Karpas-422 (cell line): ENCODE measurements at regions not wholly inside any gene's neighbourhood (a gene's known extent, or its start where the extent isn't known, plus 50 kb on each side); places are given as distances from the start of the nearest gene placed in this dataset.

ENCODE experiments used
- DNase-seq: peaks from one replicate; pipeline ENCODE4 v3.0.0-alpha.2; 2015
- H2AFZ ChIP-seq: fragments of 200-600 bp; sonication (generic); 2 replicates; pipeline ENCODE4 v1.6.1; 2014; ENCODE audit warnings: antibody characterized with exemption, low read length, mixed read lengths
- H3K27ac ChIP-seq: fragments of 200-600 bp; sonication (generic); 2 replicates; pipeline ENCODE4 v1.5.1; 2014; ENCODE audit warnings: mild to moderate bottlenecking, low read length, moderate library complexity
- H3K27me3 ChIP-seq: fragments of 200-600 bp; sonication (generic); 2 replicates; pipeline ENCODE4 v1.6.1; 2014; ENCODE audit warnings: low read length, mixed read lengths
- H3K36me3 ChIP-seq: fragments of 200-600 bp; sonication (generic); 2 replicates; pipeline ENCODE4 v1.6.1; 2014; ENCODE audit warnings: low read length, mixed read lengths; ENCODE audit not compliant: insufficient read depth
- H3K4me1 ChIP-seq: fragments of 200-600 bp; sonication (generic); 2 replicates; pipeline ENCODE4 v1.6.1; 2014; ENCODE audit warnings: mild to moderate bottlenecking, low read length, mixed read lengths
- H3K4me2 ChIP-seq: fragments of 200-600 bp; sonication (generic); 2 replicates; pipeline ENCODE4 v1.6.1; 2014; ENCODE audit warnings: low read length, low read depth, mild to moderate bottlenecking; ENCODE audit not compliant: poor library complexity, severe bottlenecking
- H3K4me3 ChIP-seq: fragments of 200-600 bp; sonication (generic); 2 replicates; pipeline ENCODE4 v1.5.1; 2014; ENCODE audit warnings: mild to moderate bottlenecking, antibody characterized with exemption, low read length, mixed read lengths
- H3K79me2 ChIP-seq: fragments of 200-600 bp; sonication (generic); 2 replicates; pipeline ENCODE4 v1.6.1; 2014; ENCODE audit warnings: mild to moderate bottlenecking, low read length, mixed read lengths
- H3K9ac ChIP-seq: fragments of 200-600 bp; sonication (generic); 2 replicates; pipeline ENCODE4 v1.6.0; 2014; ENCODE audit warnings: low read length
- H3K9me2 ChIP-seq: fragments of 200-600 bp; sonication (generic), shearing (Covaris generic); replicated peaks from 2 replicates; pipeline ENCODE4 v1.6.0; 2014; ENCODE audit warnings: mild to moderate bottlenecking, low read length, moderate library complexity; ENCODE audit not compliant: insufficient read depth
- H3K9me3 ChIP-seq: fragments of 300-700, 200-600 bp; sonication (generic); 2 replicates; pipeline ENCODE4 v1.6.1; 2014; ENCODE audit warnings: low read length, mixed read lengths
- H4K20me1 ChIP-seq: fragments of 200-600 bp; sonication (generic); 2 replicates; pipeline ENCODE4 v1.6.1; 2014; ENCODE audit warnings: mild to moderate bottlenecking, antibody characterized with exemption, low read length, low read depth; ENCODE audit not compliant: insufficient read depth

GRCh38 chr4:32574803-32575202 lies 1854.6 kb downstream of the PCDH7 start:
- no peak overlapping the region for H2AFZ ChIP-seq
- no peaks in the 10 kb centered on the region for H4K20me1 ChIP-seq
- peaks cover 2% of the 10 kb centered on the region; the same call in 1 of the 2 replicates for H3K4me1 ChIP-seq
- no peaks in the 10 kb centered on the region for H3K79me2 ChIP-seq
- no peak overlapping the region for H3K4me2 ChIP-seq
- no peak overlapping the region for H3K4me3 ChIP-seq
- peaks cover 14% of the 10 kb centered on the region for H3K9me3 ChIP-seq
- DNase-seq = no peak
- no peak overlapping the region for H3K27ac ChIP-seq
- H3K9me2 ChIP-seq = no peaks in the 10 kb centered on the region
- no peaks in the 10 kb centered on the region for H3K36me3 ChIP-seq
- H3K27me3 ChIP-seq = no peaks in the 10 kb centered on the region
- no peak overlapping the region for H3K9ac ChIP-seq

- Histone ChIP-seq H3K9me2 (no peaks in the 10 kb centered on the region), H3K4me1 (no peaks in the 10 kb centered on the region), H2AFZ (0 out of 2 replicates have a peak overlapping the region, but pooled peaks have one; percentile 28), H4K20me1 (no peaks in the 10 kb centered on the region), H3K9me3 (peaks cover 41% of the 10 kb centered on the region; the same call in 1 of the 2 replicates), H3K9ac (no peak overlapping the region), H3K4me3 (no peak overlapping the region), H3K27ac (no peak overlapping the region), H3K4me2 (no peak overlapping the region), H3K79me2 (no peaks in the 10 kb centered on the region), H3K27me3 (no peaks in the 10 kb centered on the region), H3K36me3 (no peaks in the 10 kb centered on the region)
- no peak for DNase-seq
These were observed 1868.9 kb downstream of the PCDH7 start for GRCh38 chr4:32589097-32589496.

GRCh38 chr4:32589853-32590252 lies 1869.7 kb downstream of the PCDH7 start:
- Histone ChIP-seq H3K9me2 (no peaks in the 10 kb centered on the region), H3K9me3 (peaks cover 41% of the 10 kb centered on the region; the same call in 1 of the 2 replicates), H2AFZ (no peak overlapping the region), H3K4me1 (no peaks in the 10 kb centered on the region), H3K4me2 (no peak overlapping the region), H3K79me2 (no peaks in the 10 kb centered on the region), H4K20me1 (no peaks in the 10 kb centered on the region), H3K9ac (no peak overlapping the region), H3K36me3 (no peaks in the 10 kb centered on the region), H3K4me3 (no peak overlapping the region), H3K27ac (no peak overlapping the region), H3K27me3 (no peaks in the 10 kb centered on the region)
- DNase-seq = no peak

- no peaks in the 10 kb centered on the region for H3K79me2 ChIP-seq
- H3K4me1 ChIP-seq = no peaks in the 10 kb centered on the region
- H3K4me2 ChIP-seq = no peak overlapping the region
- H4K20me1 ChIP-seq = no peaks in the 10 kb centered on the region
- H2AFZ ChIP-seq = no peak overlapping the region
- H3K27me3 ChIP-seq = no peaks in the 10 kb centered on the region
- no peak overlapping the region for H3K9ac ChIP-seq
- no peak overlapping the region for H3K4me3 ChIP-seq
- no peak overlapping the region for H3K27ac ChIP-seq
- no peaks in the 10 kb centered on the region for H3K9me2 ChIP-seq
- peaks cover 39% of the 10 kb centered on the region; the same call in 1 of the 2 replicates for H3K9me3 ChIP-seq
- no peaks in the 10 kb centered on the region for H3K36me3 ChIP-seq
- DNase-seq = no peak
These were observed 1877.2 kb downstream of the PCDH7 start for GRCh38 chr4:32597354-32597753.

DNA sequence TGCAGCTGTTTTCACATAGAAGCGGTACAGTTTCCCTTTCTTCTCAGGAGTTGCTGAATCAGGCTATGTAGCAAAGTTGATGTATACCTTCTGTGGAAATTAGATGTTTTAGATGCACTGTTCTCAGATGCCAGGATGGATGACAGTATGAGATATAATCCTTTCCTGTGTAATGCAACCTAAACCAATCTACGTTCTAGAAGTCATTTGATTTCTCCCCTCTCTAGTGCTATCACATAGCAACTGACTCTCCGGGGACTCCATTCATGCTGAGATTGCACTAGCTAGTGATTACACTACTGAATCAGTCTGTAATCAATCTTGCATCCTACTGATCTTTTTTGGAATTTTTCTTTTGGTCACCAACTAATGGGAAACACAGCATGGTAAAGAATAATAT lies 1881.7 kb downstream of the PCDH7 start:
- Histone ChIP-seq H3K4me2 (no peak overlapping the region), H3K4me3 (no peak overlapping the region), H3K9me2 (no peaks in the 10 kb centered on the region), H3K27ac (no peak overlapping the region), H3K36me3 (no peaks in the 10 kb centered on the region), H3K27me3 (no peaks in the 10 kb centered on the region), H3K4me1 (no peaks in the 10 kb centered on the region), H3K79me2 (no peaks in the 10 kb centered on the region), H3K9me3 (peaks cover 34% of the 10 kb centered on the region), H4K20me1 (no peaks in the 10 kb centered on the region), H2AFZ (no peak overlapping the region), H3K9ac (no peak overlapping the region)
- no peak for DNase-seq

GRCh38 chr4:32607978-32608377 lies 1887.8 kb downstream of the PCDH7 start:
- no peak overlapping the region for H3K4me3 ChIP-seq
- H3K27me3 ChIP-seq = no peaks in the 10 kb centered on the region
- H3K36me3 ChIP-seq = no peaks in the 10 kb centered on the region
- no peak for DNase-seq
- H4K20me1 ChIP-seq = no peaks in the 10 kb centered on the region
- H3K4me1 ChIP-seq = no peaks in the 10 kb centered on the region
- H3K9me3 ChIP-seq = peaks cover 14% of the 10 kb centered on the region
- no peak overlapping the region for H3K27ac ChIP-seq
- H2AFZ ChIP-seq = no peak overlapping the region
- no peak overlapping the region for H3K4me2 ChIP-seq
- H3K79me2 ChIP-seq = no peaks in the 10 kb centered on the region
- no peak overlapping the region for H3K9ac ChIP-seq
- H3K9me2 ChIP-seq = no peaks in the 10 kb centered on the region

- H3K9me2 ChIP-seq = no peaks in the 10 kb centered on the region
- H3K79me2 ChIP-seq = no peaks in the 10 kb centered on the region
- no peak overlapping the region for H3K4me3 ChIP-seq
- H2AFZ ChIP-seq = no peak overlapping the region
- no peaks in the 10 kb centered on the region for H3K36me3 ChIP-seq
- H3K27me3 ChIP-seq = no peaks in the 10 kb centered on the region
- H3K4me2 ChIP-seq = no peak overlapping the region
- no peak for DNase-seq
- no peaks in the 10 kb centered on the region for H3K4me1 ChIP-seq
- H3K27ac ChIP-seq = no peak overlapping the region
- no peak overlapping the region for H3K9ac ChIP-seq
- H3K9me3 ChIP-seq = peaks cover 38% of the 10 kb centered on the region
- H4K20me1 ChIP-seq = no peaks in the 10 kb centered on the region
These were observed 1904.9 kb downstream of the PCDH7 start for GRCh38 chr4:32624943-32625603.

- no peaks in the 10 kb centered on the region for H3K36me3 ChIP-seq
- no peak overlapping the region for H3K27ac ChIP-seq
- H3K27me3 ChIP-seq = no peaks in the 10 kb centered on the region
- H3K9me3 ChIP-seq = peaks cover 41% of the 10 kb centered on the region
- H3K9me2 ChIP-seq = no peaks in the 10 kb centered on the region
- H3K9ac ChIP-seq = no peak overlapping the region
- H3K4me3 ChIP-seq = no peak overlapping the region
- no peaks in the 10 kb centered on the region for H4K20me1 ChIP-seq
- H3K4me1 ChIP-seq = no peaks in the 10 kb centered on the region
- H3K79me2 ChIP-seq = no peaks in the 10 kb centered on the region
- no peak for DNase-seq
- H3K4me2 ChIP-seq = no peak overlapping the region
- no peak overlapping the region for H2AFZ ChIP-seq
These were observed 1905.6 kb downstream of the PCDH7 start for GRCh38 chr4:32625687-32626337.
